ENCODE measurements at regions not wholly inside any gene's neighbourhood (a gene's known extent, or its start where the extent isn't known, plus 50 kb on each side); places are given as distances from the start of the nearest gene placed in this dataset.

DNA sequence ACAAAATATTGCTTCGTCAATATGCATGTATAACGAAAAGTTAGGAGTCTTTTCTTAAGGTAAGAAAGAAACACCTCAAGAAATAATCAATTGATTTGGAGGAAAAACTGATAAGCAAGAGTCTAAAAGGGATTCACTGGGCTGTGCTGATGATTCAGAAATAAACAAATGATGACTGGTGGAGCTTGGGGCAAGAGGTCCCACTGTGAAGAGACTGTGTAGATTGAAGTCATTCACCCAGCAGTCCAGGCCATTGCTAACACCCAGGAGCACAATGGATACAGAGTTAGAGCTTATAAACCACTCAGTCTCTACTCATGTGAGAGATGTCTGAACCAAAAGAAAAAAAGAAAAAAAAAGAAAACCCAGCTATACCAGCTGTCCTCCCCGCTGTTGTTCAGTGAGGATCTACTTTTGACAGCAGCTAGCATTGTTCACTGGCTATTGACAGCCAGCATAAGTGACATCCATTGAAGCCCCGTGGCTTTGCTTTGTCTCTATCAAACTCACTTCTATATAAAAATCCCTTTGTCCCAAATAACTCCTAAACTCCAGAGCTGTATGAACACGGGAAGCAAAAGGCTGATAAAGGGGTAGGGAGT, 255.5 kb downstream of the KCTD12 start:
- Mint-ChIP-seq H3K27ac (no peak overlapping the region), H3K4me1 (ENCODE audit: low read depth) (no peaks in the 10 kb centered on the region), H3K4me3 (no peak overlapping the region), H3K27me3 (peaks cover 14% of the 10 kb centered on the region), H3K36me3 (ENCODE audit: low read depth) (no peaks in the 10 kb centered on the region), H3K9me3 (peaks cover 4% of the 10 kb centered on the region)
- Histone ChIP-seq H3K4me3 (ENCODE audit: low read length) (no peak overlapping the region), H3K27me3 (ENCODE audit: control insufficient read depth in 1 of 2, insufficient read depth in 2 of 2, low read length in 2 of 2) (no peaks in the 10 kb centered on the region), H3K36me3 (ENCODE audit: insufficient read depth, low read length) (no peaks in the 10 kb centered on the region), H3K4me1 (ENCODE audit: insufficient read depth, low read length) (no peaks in the 10 kb centered on the region), H3K9me3 (ENCODE audit: control insufficient read depth in 1 of 2, insufficient read depth in 1 of 2, low read length in 2 of 2) (no peaks in the 10 kb centered on the region), H3K27ac (ENCODE audit: low read depth in 1 of 2, low read length in 2 of 2) (no peak overlapping the region)
- ChIA-PET POLR2A (no interaction called here), CTCF (no interaction called here)
- no peak for TF ChIP-seq CTCF (IDR thresholded peaks at IDR 0.05)
- DNase-seq (no peak), ATAC-seq (ENCODE audit: poor library complexity) (no peak)
- intact Hi-C loops (cut with DNase I, micrococcal nuclease): no loop called here

DNA sequence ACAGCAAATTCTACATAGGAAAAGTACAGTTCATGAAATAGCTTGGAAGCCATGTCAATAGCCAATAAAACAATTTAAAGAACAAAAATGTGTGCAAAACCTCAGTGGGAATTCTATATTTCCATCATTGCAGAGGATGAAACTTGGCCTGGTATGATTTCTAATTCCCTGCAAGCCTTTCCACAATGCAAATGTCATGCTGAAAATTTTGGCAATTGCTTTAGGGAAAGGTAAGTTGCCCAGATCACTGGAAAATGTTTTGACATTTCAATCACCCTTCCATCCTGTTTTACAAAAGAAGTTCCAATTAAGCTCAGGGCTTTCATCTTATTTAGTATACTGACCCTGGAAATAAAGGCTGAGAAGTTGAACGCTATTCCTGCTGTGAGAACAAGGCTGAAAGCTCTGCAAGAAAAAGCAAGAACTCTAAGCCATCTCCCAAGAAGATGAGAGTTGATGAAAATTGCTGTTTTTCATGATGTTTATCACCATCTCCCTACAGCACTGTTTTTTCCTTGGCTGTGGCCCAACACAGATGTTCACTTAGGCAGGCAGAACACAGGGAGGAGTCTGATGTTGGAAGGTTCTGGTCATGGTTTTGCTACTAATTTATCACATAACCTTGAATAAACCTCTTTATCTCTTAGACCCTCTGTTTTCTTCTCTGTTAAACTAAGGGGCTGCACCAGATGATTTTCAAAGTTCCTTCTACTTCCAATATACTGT, 263.7 kb downstream of the KCTD12 start:
- H3K27ac ChIP-seq (ENCODE audit: low read depth in 1 of 2, low read length in 2 of 2): no peak overlapping the region
- ATAC-seq (ENCODE audit: poor library complexity) (no peak), DNase-seq (no peak)
- no peak overlapping the region for H3K27ac Mint-ChIP-seq
- H3K4me3 ChIP-seq (ENCODE audit: low read length): no peak overlapping the region
- H3K27me3 ChIP-seq (ENCODE audit: control insufficient read depth in 1 of 2, insufficient read depth in 2 of 2, low read length in 2 of 2): peaks cover 0 to 2% of the 10 kb centered on the region in 2 experiments
- H3K36me3 Mint-ChIP-seq (ENCODE audit: low read depth): no peaks in the 10 kb centered on the region
- peaks cover 20% of the 10 kb centered on the region for H3K27me3 Mint-ChIP-seq
- ChIA-PET CTCF (interaction anchor here (0.6 kb wide), 1 partner anchor 14 kb away, joined by 3 read pairs; no protein-coding TSS in a partner anchor), POLR2A (no interaction called here)
- no peak for TF ChIP-seq CTCF (IDR thresholded peaks at IDR 0.05)
- no peaks in the 10 kb centered on the region for H3K9me3 ChIP-seq (ENCODE audit: control insufficient read depth in 1 of 2, insufficient read depth in 1 of 2, low read length in 2 of 2)
- intact Hi-C loops (cut with DNase I, micrococcal nuclease): no loop called here
- no peaks in the 10 kb centered on the region for H3K4me1 Mint-ChIP-seq (ENCODE audit: low read depth)
- no peak overlapping the region for H3K4me3 Mint-ChIP-seq
- no peaks in the 10 kb centered on the region for H3K36me3 ChIP-seq (ENCODE audit: insufficient read depth, low read length)
- H3K9me3 Mint-ChIP-seq: no peaks in the 10 kb centered on the region
- no peaks in the 10 kb centered on the region for H3K4me1 ChIP-seq (ENCODE audit: insufficient read depth, low read length)

GRCh38 chr13:76621705-76622104, 264.5 kb downstream of the KCTD12 start:
- H3K36me3 ChIP-seq (ENCODE audit: insufficient read depth, low read length): no peaks in the 10 kb centered on the region
- H3K4me3 Mint-ChIP-seq: no peak overlapping the region
- no peak overlapping the region for H3K4me3 ChIP-seq (ENCODE audit: low read length)
- no peak overlapping the region for H3K27ac Mint-ChIP-seq
- H3K36me3 Mint-ChIP-seq (ENCODE audit: low read depth): no peaks in the 10 kb centered on the region
- intact Hi-C loops (cut with DNase I, micrococcal nuclease): no loop called here
- no peaks in the 10 kb centered on the region for H3K9me3 Mint-ChIP-seq
- ChIA-PET CTCF (interaction anchor here (0.6 kb wide), 1 partner anchor 13 kb away, joined by 3 read pairs; no protein-coding TSS in a partner anchor), POLR2A (no interaction called here)
- TF ChIP-seq CTCF (IDR thresholded peaks at IDR 0.05): no peak
- H3K4me1 Mint-ChIP-seq (ENCODE audit: low read depth): no peaks in the 10 kb centered on the region
- H3K4me1 ChIP-seq (ENCODE audit: insufficient read depth, low read length): no peaks in the 10 kb centered on the region
- no peak for ATAC-seq (ENCODE audit: poor library complexity)
- no peak overlapping the region for H3K27ac ChIP-seq (ENCODE audit: low read depth in 1 of 2, low read length in 2 of 2)
- H3K9me3 ChIP-seq (ENCODE audit: control insufficient read depth in 1 of 2, insufficient read depth in 1 of 2, low read length in 2 of 2): no peaks in the 10 kb centered on the region
- no peak for DNase-seq
- H3K27me3 ChIP-seq (ENCODE audit: control insufficient read depth in 1 of 2, insufficient read depth in 2 of 2, low read length in 2 of 2): peaks cover 0 to 2% of the 10 kb centered on the region in 2 experiments
- H3K27me3 Mint-ChIP-seq: peaks cover 17% of the 10 kb centered on the region
